ENCODE measurements at regions not wholly inside any gene's neighbourhood (a gene's known extent, or its start where the extent isn't known, plus 50 kb on each side); places are given as distances from the start of the nearest gene placed in this dataset.

GRCh38 chrX:19174401-19175025, 52.2 kb upstream of the ADGRG2 start:
- Histone ChIP-seq H3K4me1 (ENCODE audit: control insufficient read depth, extremely low read depth, insufficient read depth, low read length) (no peaks in the 10 kb centered on the region), H3K4me2 (ENCODE audit: insufficient read depth, low read length) (no peak overlapping the region), H3K27me3 (ENCODE audit: control insufficient read depth in 2 of 2, insufficient read depth in 2 of 2, low read length in 2 of 2) (no peaks in the 10 kb centered on the region), H3K36me3 (ENCODE audit: control insufficient read depth in 2 of 2, extremely low read depth in 1 of 2, insufficient read depth in 2 of 2, low read length in 2 of 2) (no peaks in the 10 kb centered on the region), H3K9me3 (replicated peaks; ENCODE audit: control insufficient read depth, insufficient read depth, low read length) (no peaks in the 10 kb centered on the region), H3K79me2 (ENCODE audit: control insufficient read depth, insufficient read depth, low read length) (no peaks in the 10 kb centered on the region), H3K9ac (replicated peaks; ENCODE audit: extremely low read depth, insufficient read depth, low read length) (no peak overlapping the region), H4K20me1 (replicated peaks; ENCODE audit: control insufficient read depth, extremely low read depth, insufficient read depth, low read length) (no peaks in the 10 kb centered on the region), H3K9me1 (replicated peaks; ENCODE audit: control insufficient read depth, extremely low read depth, insufficient read depth, low read length) (no peaks in the 10 kb centered on the region), H3K27ac (ENCODE audit: insufficient read depth, low read depth, low read length) (no peak overlapping the region), H2AFZ (ENCODE audit: low read depth, low read length) (no peak overlapping the region), H3K4me3 (replicated peaks in 1 of 3; ENCODE audit: insufficient read depth in 1 of 3, low read depth in 1 of 3, low read length in 3 of 3) (no peak overlapping the region)
- FAIRE-seq (peak; percentile 28), DNase-seq (ENCODE audit: low read depth, low spot score) (peak; percentile 2)
- BruUV-seq (replicated peaks) = no TSS peak
- intact Hi-C loops (cut with micrococcal nuclease) = no loop called here
- dilution Hi-C loops (cut with MboI; ENCODE audit: extremely low pct_ligation_motif_present, low sequenced_read_pairs) = no loop called here
- TF ChIP-seq GATA2 (IDR thresholded peaks at IDR 0.05; ENCODE audit: insufficient read depth, insufficient read length, low read depth, low read length) = no peak
- peak; percentile 10 for TF ChIP-seq FOS (IDR thresholded peaks at IDR 0.05; ENCODE audit: borderline replicate concordance, insufficient read depth, low read length)
- TF ChIP-seq MAX (IDR thresholded peaks at IDR 0.05; ENCODE audit: insufficient read depth, insufficient read length) = no peak
- no peak for TF ChIP-seq EZH2 (IDR thresholded peaks at IDR 0.05; ENCODE audit: borderline replicate concordance, low read depth, low read length, severe bottlenecking)
- TF ChIP-seq MYC (IDR thresholded peaks at IDR 0.05; ENCODE audit: low read depth, low read length) = no peak
- no peak for TF ChIP-seq JUN (IDR thresholded peaks at IDR 0.05; ENCODE audit: borderline replicate concordance, insufficient read depth, insufficient read length, low read depth)
- POLR2A ChIA-PET = no interaction called here
- CTCF ChIA-PET = no interaction called here

GRCh38 chrX:19176901-19177630, 54.8 kb upstream of the ADGRG2 start:
- intact Hi-C loops (cut with micrococcal nuclease) = no loop called here
- ChIA-PET POLR2A (no interaction called here), CTCF (no interaction called here)
- Histone ChIP-seq H3K4me1 (ENCODE audit: control insufficient read depth, extremely low read depth, insufficient read depth, low read length) (no peaks in the 10 kb centered on the region), H3K9me3 (replicated peaks; ENCODE audit: control insufficient read depth, insufficient read depth, low read length) (no peaks in the 10 kb centered on the region), H3K27ac (ENCODE audit: insufficient read depth, low read depth, low read length) (no peak overlapping the region), H3K4me3 (replicated peaks in 1 of 3; ENCODE audit: insufficient read depth in 1 of 3, low read depth in 1 of 3, low read length in 3 of 3) (no peak overlapping the region), H2AFZ (ENCODE audit: low read depth, low read length) (no peak overlapping the region), H3K79me2 (ENCODE audit: control insufficient read depth, insufficient read depth, low read length) (no peaks in the 10 kb centered on the region), H3K27me3 (ENCODE audit: control insufficient read depth in 2 of 2, insufficient read depth in 2 of 2, low read length in 2 of 2) (no peaks in the 10 kb centered on the region), H3K9ac (replicated peaks; ENCODE audit: extremely low read depth, insufficient read depth, low read length) (no peak overlapping the region), H3K4me2 (ENCODE audit: insufficient read depth, low read length) (no peak overlapping the region), H3K36me3 (ENCODE audit: control insufficient read depth in 2 of 2, extremely low read depth in 1 of 2, insufficient read depth in 2 of 2, low read length in 2 of 2) (no peaks in the 10 kb centered on the region), H4K20me1 (replicated peaks; ENCODE audit: control insufficient read depth, extremely low read depth, insufficient read depth, low read length) (no peaks in the 10 kb centered on the region), H3K9me1 (replicated peaks; ENCODE audit: control insufficient read depth, extremely low read depth, insufficient read depth, low read length) (no peaks in the 10 kb centered on the region)
- no peak for TF ChIP-seq JUN (IDR thresholded peaks at IDR 0.05; ENCODE audit: borderline replicate concordance, insufficient read depth, insufficient read length, low read depth)
- TF ChIP-seq FOS (IDR thresholded peaks at IDR 0.05; ENCODE audit: borderline replicate concordance, insufficient read depth, low read length) = no peak
- no peak for TF ChIP-seq EZH2 (IDR thresholded peaks at IDR 0.05; ENCODE audit: borderline replicate concordance, low read depth, low read length, severe bottlenecking)
- TF ChIP-seq MAX (IDR thresholded peaks at IDR 0.05; ENCODE audit: insufficient read depth, insufficient read length) = no peak
- no peak for TF ChIP-seq CTCF (IDR thresholded peaks at IDR 0.05; ENCODE audit: extremely low read depth in 1 of 2, insufficient read depth in 1 of 2, low read depth in 1 of 2, low read length in 2 of 2)
- dilution Hi-C loops (cut with MboI; ENCODE audit: extremely low pct_ligation_motif_present, low sequenced_read_pairs) = no loop called here
- no peak for DNase-seq (ENCODE audit: low read depth, low spot score)
- no peak for FAIRE-seq
- BruUV-seq (replicated peaks) = no TSS peak
